ENCODE measurements at regions not wholly inside any gene's neighbourhood (a gene's known extent, or its start where the extent isn't known, plus 50 kb on each side); places are given as distances from the start of the nearest gene placed in this dataset.
A peak's percentile ranks its signal among the peaks of the same experiment; 100 is the strongest.

- H3K27ac Mint-ChIP-seq (ENCODE audit: unreplicated experiment): no peak overlapping the region
- TF ChIP-seq, protein P1, sequence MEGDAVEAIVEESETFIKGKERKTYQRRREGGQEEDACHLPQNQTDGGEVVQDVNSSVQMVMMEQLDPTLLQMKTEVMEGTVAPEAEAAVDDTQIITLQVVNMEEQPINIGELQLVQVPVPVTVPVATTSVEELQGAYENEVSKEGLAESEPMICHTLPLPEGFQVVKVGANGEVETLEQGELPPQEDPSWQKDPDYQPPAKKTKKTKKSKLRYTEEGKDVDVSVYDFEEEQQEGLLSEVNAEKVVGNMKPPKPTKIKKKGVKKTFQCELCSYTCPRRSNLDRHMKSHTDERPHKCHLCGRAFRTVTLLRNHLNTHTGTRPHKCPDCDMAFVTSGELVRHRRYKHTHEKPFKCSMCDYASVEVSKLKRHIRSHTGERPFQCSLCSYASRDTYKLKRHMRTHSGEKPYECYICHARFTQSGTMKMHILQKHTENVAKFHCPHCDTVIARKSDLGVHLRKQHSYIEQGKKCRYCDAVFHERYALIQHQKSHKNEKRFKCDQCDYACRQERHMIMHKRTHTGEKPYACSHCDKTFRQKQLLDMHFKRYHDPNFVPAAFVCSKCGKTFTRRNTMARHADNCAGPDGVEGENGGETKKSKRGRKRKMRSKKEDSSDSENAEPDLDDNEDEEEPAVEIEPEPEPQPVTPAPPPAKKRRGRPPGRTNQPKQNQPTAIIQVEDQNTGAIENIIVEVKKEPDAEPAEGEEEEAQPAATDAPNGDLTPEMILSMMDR (IDR thresholded peaks at IDR 0.05): no peak
- no peak for DNase-seq (ENCODE audit: extremely low spot score, unreplicated experiment)
- no peak overlapping the region for H3K4me3 Mint-ChIP-seq (ENCODE audit: unreplicated experiment)
- no peaks in the 10 kb centered on the region for H3K36me3 Mint-ChIP-seq (ENCODE audit: unreplicated experiment)
- H3K4me1 Mint-ChIP-seq (ENCODE audit: unreplicated experiment): no peaks in the 10 kb centered on the region
- no peaks in the 10 kb centered on the region for H3K9me3 Mint-ChIP-seq (ENCODE audit: unreplicated experiment)
- no peaks in the 10 kb centered on the region for H3K27me3 Mint-ChIP-seq (ENCODE audit: unreplicated experiment)
Observed at GRCh38 chr4:136873555-136873954, 658.7 kb downstream of the PCDH18 start.

DNA sequence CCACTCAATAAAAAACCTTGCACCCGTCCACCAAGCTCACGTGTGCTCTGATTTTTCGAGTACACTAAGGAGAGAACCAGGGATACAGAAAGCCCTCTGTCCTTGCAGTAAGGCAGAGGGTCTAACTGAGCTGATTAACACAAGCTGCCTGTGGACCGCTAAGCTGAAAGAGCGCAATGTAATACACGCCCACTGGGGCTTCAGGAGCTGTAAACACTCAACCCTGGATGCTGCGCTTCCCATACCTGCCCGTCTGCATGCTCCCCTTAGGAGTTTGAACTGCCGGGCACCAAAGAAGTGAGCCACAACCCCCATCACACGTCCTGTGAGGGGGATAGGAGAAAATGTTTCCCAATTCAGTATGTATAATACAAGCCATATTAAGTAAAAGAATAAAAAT, 664.8 kb downstream of the PCDH18 start:
- Mint-ChIP-seq H3K4me1 (ENCODE audit: unreplicated experiment) (peaks cover 7% of the 10 kb centered on the region), H3K4me3 (ENCODE audit: unreplicated experiment) (no peak overlapping the region), H3K27ac (ENCODE audit: unreplicated experiment) (no peak overlapping the region), H3K27me3 (ENCODE audit: unreplicated experiment) (no peaks in the 10 kb centered on the region), H3K36me3 (ENCODE audit: unreplicated experiment) (no peaks in the 10 kb centered on the region), H3K9me3 (ENCODE audit: unreplicated experiment) (no peaks in the 10 kb centered on the region)
- TF ChIP-seq, protein P1 (IDR thresholded peaks at IDR 0.05): no peak
- no peak for DNase-seq (ENCODE audit: extremely low spot score, unreplicated experiment)

GRCh38 chr4:136865526-136865925, 666.8 kb downstream of the PCDH18 start:
- TF ChIP-seq, protein P1 (IDR thresholded peaks at IDR 0.05): no peak
- Mint-ChIP-seq H3K4me3 (ENCODE audit: unreplicated experiment) (no peak overlapping the region), H3K4me1 (ENCODE audit: unreplicated experiment) (peaks cover 7% of the 10 kb centered on the region), H3K36me3 (ENCODE audit: unreplicated experiment) (no peaks in the 10 kb centered on the region), H3K27ac (ENCODE audit: unreplicated experiment) (no peak overlapping the region), H3K9me3 (ENCODE audit: unreplicated experiment) (no peaks in the 10 kb centered on the region), H3K27me3 (ENCODE audit: unreplicated experiment) (no peaks in the 10 kb centered on the region)
- DNase-seq (ENCODE audit: extremely low spot score, unreplicated experiment): no peak

- Mint-ChIP-seq H3K4me1 (ENCODE audit: unreplicated experiment) (peaks cover 7% of the 10 kb centered on the region), H3K36me3 (ENCODE audit: unreplicated experiment) (no peaks in the 10 kb centered on the region), H3K27me3 (ENCODE audit: unreplicated experiment) (no peaks in the 10 kb centered on the region), H3K27ac (ENCODE audit: unreplicated experiment) (no peak overlapping the region), H3K4me3 (ENCODE audit: unreplicated experiment) (no peak overlapping the region), H3K9me3 (ENCODE audit: unreplicated experiment) (no peaks in the 10 kb centered on the region)
- TF ChIP-seq, protein P1 (IDR thresholded peaks at IDR 0.05): peak; percentile 86
- no peak for DNase-seq (ENCODE audit: extremely low spot score, unreplicated experiment)
Observed at GRCh38 chr4:136864604-136865185, 667.6 kb downstream of the PCDH18 start.

DNA sequence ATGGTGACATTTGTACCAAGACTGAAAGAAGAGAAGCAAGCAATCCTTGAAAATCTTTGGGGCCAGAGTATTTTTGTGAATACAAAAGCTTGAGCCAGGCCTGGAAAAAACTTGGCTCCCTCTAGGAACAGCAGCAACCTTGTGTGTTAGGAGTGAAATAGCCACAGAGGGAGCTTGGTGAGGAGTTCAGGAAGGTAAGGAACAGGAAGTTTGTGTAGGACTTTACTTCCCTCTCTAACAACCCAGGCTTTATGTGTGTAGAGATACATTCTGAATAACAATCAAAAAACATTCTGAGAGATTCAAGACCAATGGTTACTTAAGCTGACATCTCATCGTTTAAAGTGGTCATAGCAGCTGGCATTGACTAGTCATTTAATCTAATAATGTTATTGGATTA, 668.5 kb downstream of the PCDH18 start:
- H3K9me3 Mint-ChIP-seq (ENCODE audit: unreplicated experiment): no peaks in the 10 kb centered on the region
- DNase-seq (ENCODE audit: extremely low spot score, unreplicated experiment): no peak
- no peak overlapping the region for H3K27ac Mint-ChIP-seq (ENCODE audit: unreplicated experiment)

More for the DNA sequence above, 668.5 kb downstream of the PCDH18 start:
- no peaks in the 10 kb centered on the region for H3K27me3 Mint-ChIP-seq (ENCODE audit: unreplicated experiment)
- TF ChIP-seq, protein P1 (IDR thresholded peaks at IDR 0.05): no peak
- H3K4me3 Mint-ChIP-seq (ENCODE audit: unreplicated experiment): no peak overlapping the region
- peaks cover 7% of the 10 kb centered on the region for H3K4me1 Mint-ChIP-seq (ENCODE audit: unreplicated experiment)
- no peaks in the 10 kb centered on the region for H3K36me3 Mint-ChIP-seq (ENCODE audit: unreplicated experiment)
